Endothelial cell of umbilical vein (primary cell): ENCODE measurements at regions not wholly inside any gene's neighbourhood (a gene's known extent, or its start where the extent isn't known, plus 50 kb on each side); places are given as distances from the start of the nearest gene placed in this dataset.

Source experiments
- BruUV-seq: library from RNA; stranded (reverse); fragments of 400-500 nt; replicated peaks from 2 replicates; lab custom pipeline; 2021; lab: Mats Ljungman, UMichigan
- CTCF ChIA-PET: fragments of 300-600, 350-600 bp; sonication (Branson Sonifier 250); formaldehyde crosslinking; loops from one replicate; lab custom pipeline; 2021; ENCODE audit warnings: antibody characterized with exemption, inconsistent platforms; lab: Charles Lee
- POLR2A ChIA-PET: fragments of 300-600, 350-600 bp; sonication (Branson Sonifier 250); formaldehyde crosslinking; loops from one replicate; lab custom pipeline; 2021; ENCODE audit warnings: antibody characterized with exemption, inconsistent platforms; lab: Charles Lee
- DNase-seq: peaks from one replicate; pipeline ENCODE4 v3.0.0-alpha.2; 2011; ENCODE audit warnings: low read depth, low spot score
- FAIRE-seq: peaks from 2 replicates; lab custom pipeline; 2011; peaks lifted over from hg19 to GRCh38; lab: Jason Lieb, UNC
- H2AFZ ChIP-seq: 2 replicates; pipeline ENCODE4 v1.6.0; 2012; ENCODE audit warnings: low read depth, low read length, control low read depth, inconsistent platforms
- H3K27ac ChIP-seq: 2 replicates; pipeline ENCODE4 v1.5.1; 2011; ENCODE audit warnings: low read depth, mild to moderate bottlenecking, control low read depth, low read length, moderate library complexity; ENCODE audit not compliant: insufficient read depth
- H3K27me3 ChIP-seq, 2 experiments: 2 replicates each; pipeline versions ENCODE4 v1.6.0 to v1.6.1; 2011; ENCODE audit warnings: low read length in 2 of 2, mixed read lengths in 1 of 2; ENCODE audit not compliant: control insufficient read depth in 2 of 2, insufficient read depth in 2 of 2
- H3K36me3 ChIP-seq, 2 experiments: 2 replicates in 1 of 2; 3 replicates in 1 of 2; pipeline ENCODE4 v1.5.1; 2011; ENCODE audit warnings: low read length in 2 of 2, mild to moderate bottlenecking in 1 of 2, moderate library complexity in 1 of 2; ENCODE audit not compliant: control insufficient read depth in 2 of 2, insufficient read depth in 2 of 2; ENCODE audit errors: extremely low read depth in 1 of 2
- H3K4me1 ChIP-seq: 3 replicates; pipeline ENCODE4 v1.5.1; 2011; ENCODE audit warnings: mild to moderate bottlenecking, low read length; ENCODE audit not compliant: control insufficient read depth, insufficient read depth; ENCODE audit errors: extremely low read depth
- H3K4me2 ChIP-seq: 2 replicates; pipeline ENCODE4 v1.6.1; 2011; ENCODE audit warnings: low read length, control low read depth, mixed read lengths; ENCODE audit not compliant: insufficient read depth
- H3K4me3 ChIP-seq, 3 experiments: fragments of 200-600 bp in 1 of 3; sonication (generic), shearing (Covaris generic) in 1 of 3; replicated peaks in 1 of 3; 2 replicates each; pipeline ENCODE4 v1.5.1; 2011 to 2016; ENCODE audit warnings: control low read depth in 3 of 3, low read length in 3 of 3, mild to moderate bottlenecking in 2 of 3, inconsistent platforms in 1 of 3, low read depth in 1 of 3, moderate library complexity in 1 of 3; ENCODE audit not compliant: insufficient read depth in 1 of 3
- H3K79me2 ChIP-seq: 2 replicates; pipeline ENCODE4 v1.6.0; 2012; ENCODE audit warnings: low read length, inconsistent platforms; ENCODE audit not compliant: control insufficient read depth, insufficient read depth
- H3K9ac ChIP-seq: replicated peaks from 2 replicates; pipeline ENCODE3; 2011; ENCODE audit warnings: low read length, control low read depth; ENCODE audit not compliant: insufficient read depth; ENCODE audit errors: extremely low read depth
- H3K9me1 ChIP-seq: replicated peaks from 3 replicates; pipeline ENCODE4 v1.6.0; 2011; ENCODE audit warnings: mild to moderate bottlenecking, low read length; ENCODE audit not compliant: control insufficient read depth, insufficient read depth; ENCODE audit errors: extremely low read depth
- H3K9me3 ChIP-seq: replicated peaks from 2 replicates; pipeline ENCODE4 v1.5.1; 2012; ENCODE audit warnings: low read length, inconsistent platforms; ENCODE audit not compliant: control insufficient read depth, insufficient read depth
- H4K20me1 ChIP-seq: replicated peaks from 2 replicates; pipeline ENCODE3; 2011; ENCODE audit warnings: mild to moderate bottlenecking, low read length; ENCODE audit not compliant: control insufficient read depth, insufficient read depth; ENCODE audit errors: extremely low read depth
- EZH2 ChIP-seq: IDR thresholded peaks from 2 replicates; pipeline ENCODE4 v1.6.1; 2012; ENCODE audit warnings: borderline replicate concordance, low read depth, mild to moderate bottlenecking, moderate library complexity, low read length, inconsistent platforms; ENCODE audit not compliant: severe bottlenecking
- FOS ChIP-seq: IDR thresholded peaks from 2 replicates; pipeline ENCODE4 v1.6.1; 2011; ENCODE audit warnings: mild to moderate bottlenecking, low read length, moderate library complexity, borderline replicate concordance; ENCODE audit not compliant: insufficient read depth
- GATA2 ChIP-seq: IDR thresholded peaks from 2 replicates; pipeline ENCODE4 v1.7.0; 2011; ENCODE audit warnings: low read depth, mild to moderate bottlenecking, moderate library complexity, mixed read lengths, low read length; ENCODE audit not compliant: insufficient read length, insufficient read depth
- JUN ChIP-seq: IDR thresholded peaks from 2 replicates; pipeline ENCODE4 v1.6.1; 2011; ENCODE audit warnings: borderline replicate concordance, low read depth; ENCODE audit not compliant: insufficient read length, insufficient read depth
- MYC ChIP-seq: IDR thresholded peaks from one replicate; pipeline ENCODE4 v1.6.1; 2011; ENCODE audit warnings: mild to moderate bottlenecking, low read depth, low read length
- POLR2A ChIP-seq: IDR thresholded peaks from 2 replicates; pipeline ENCODE4 v1.6.1; 2012; ENCODE audit warnings: low read depth, mild to moderate bottlenecking, control low read depth, low read length
- POLR2AphosphoS5 ChIP-seq: IDR thresholded peaks from 2 replicates; pipeline ENCODE4 v1.6.1; 2012; ENCODE audit warnings: low read depth, mild to moderate bottlenecking, control low read depth, low read length, moderate library complexity; ENCODE audit not compliant: insufficient read depth
- dilution Hi-C: fragments of 300-500 bp; cut with MboI; formaldehyde crosslinking; loops from one replicate; pipeline ENCODE4 v1.15.0; 2019; ENCODE audit warnings: low sequenced_read_pairs; ENCODE audit not compliant: extremely low pct_ligation_motif_present
- intact Hi-C: fragments of 100-400 bp; cut with micrococcal nuclease; formaldehyde crosslinking; loops from one replicate; pipeline ENCODE4 v1.10.0; 2022
- TF ChIP-seq, protein P1 (sequence below): IDR thresholded peaks from 2 replicates; pipeline ENCODE4 v1.6.1; 2011; ENCODE audit not compliant: insufficient read depth, insufficient read length
- TF ChIP-seq, protein P2 (sequence below), 2 donors: IDR thresholded peaks; 1 replicate in 1 of 2; 2 replicates in 1 of 2; pipeline ENCODE4 v1.5.1; 2011; ENCODE audit warnings: low read length in 2 of 2, mild to moderate bottlenecking in 2 of 2, moderate library complexity in 2 of 2, control low read depth in 1 of 2, inconsistent platforms in 1 of 2, low read depth in 1 of 2; ENCODE audit not compliant: insufficient read depth in 1 of 2; ENCODE audit errors: extremely low read depth in 1 of 2

DNA sequence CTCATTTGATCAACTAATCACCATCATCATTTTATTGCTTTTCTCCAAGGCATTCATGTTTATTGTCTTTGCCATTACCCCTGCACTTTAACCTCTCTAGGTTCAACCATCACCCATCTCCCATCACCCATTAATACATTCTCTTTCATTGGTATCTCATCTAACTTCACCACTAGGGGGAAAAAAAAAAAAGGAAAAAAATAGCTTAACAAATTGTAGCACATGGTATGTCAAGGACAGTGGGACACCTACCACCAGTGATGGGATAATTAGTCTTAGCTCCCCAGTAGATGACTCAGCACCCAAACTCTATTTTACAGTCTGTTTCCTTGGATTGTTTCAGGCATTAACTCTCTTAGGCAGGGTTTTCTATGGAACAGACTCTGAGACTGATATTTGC is 1770.2 kb upstream of the MIR17HG start:
- no peak overlapping the region for H3K4me3 ChIP-seq
- no peak overlapping the region for H3K4me2 ChIP-seq
- no peaks in the 10 kb centered on the region for H3K27me3 ChIP-seq
- H4K20me1 ChIP-seq = no peaks in the 10 kb centered on the region
- DNase-seq = no peak
- H2AFZ ChIP-seq = no peak overlapping the region
- TF ChIP-seq FOS (no peak), POLR2A (no peak), EZH2 (no peak), MYC (no peak), JUN (no peak), GATA2 (no peak), POLR2AphosphoS5 (no peak)
- TF ChIP-seq, protein P1, sequence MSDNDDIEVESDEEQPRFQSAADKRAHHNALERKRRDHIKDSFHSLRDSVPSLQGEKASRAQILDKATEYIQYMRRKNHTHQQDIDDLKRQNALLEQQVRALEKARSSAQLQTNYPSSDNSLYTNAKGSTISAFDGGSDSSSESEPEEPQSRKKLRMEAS = no peak
- TF ChIP-seq, protein P2, sequence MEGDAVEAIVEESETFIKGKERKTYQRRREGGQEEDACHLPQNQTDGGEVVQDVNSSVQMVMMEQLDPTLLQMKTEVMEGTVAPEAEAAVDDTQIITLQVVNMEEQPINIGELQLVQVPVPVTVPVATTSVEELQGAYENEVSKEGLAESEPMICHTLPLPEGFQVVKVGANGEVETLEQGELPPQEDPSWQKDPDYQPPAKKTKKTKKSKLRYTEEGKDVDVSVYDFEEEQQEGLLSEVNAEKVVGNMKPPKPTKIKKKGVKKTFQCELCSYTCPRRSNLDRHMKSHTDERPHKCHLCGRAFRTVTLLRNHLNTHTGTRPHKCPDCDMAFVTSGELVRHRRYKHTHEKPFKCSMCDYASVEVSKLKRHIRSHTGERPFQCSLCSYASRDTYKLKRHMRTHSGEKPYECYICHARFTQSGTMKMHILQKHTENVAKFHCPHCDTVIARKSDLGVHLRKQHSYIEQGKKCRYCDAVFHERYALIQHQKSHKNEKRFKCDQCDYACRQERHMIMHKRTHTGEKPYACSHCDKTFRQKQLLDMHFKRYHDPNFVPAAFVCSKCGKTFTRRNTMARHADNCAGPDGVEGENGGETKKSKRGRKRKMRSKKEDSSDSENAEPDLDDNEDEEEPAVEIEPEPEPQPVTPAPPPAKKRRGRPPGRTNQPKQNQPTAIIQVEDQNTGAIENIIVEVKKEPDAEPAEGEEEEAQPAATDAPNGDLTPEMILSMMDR (IDR thresholded peaks at IDR 0.05; ENCODE audit: extremely low read depth in 1 of 2, insufficient read depth in 1 of 2, low read depth in 1 of 2, low read length in 2 of 2) = no peak
- CTCF ChIA-PET = interaction anchor here (0.6 to 1.6 kb wide), 4 partner anchors 10 to 408 kb away, joined by 3 to 8 read pairs (median 5); no protein-coding TSS in a partner anchor
- POLR2A ChIA-PET = no interaction called here
- no peaks in the 10 kb centered on the region for H3K36me3 ChIP-seq
- H3K79me2 ChIP-seq = no peaks in the 10 kb centered on the region
- no peak for FAIRE-seq
- H3K9me3 ChIP-seq = no peaks in the 10 kb centered on the region
- intact Hi-C loops = no loop called here
- H3K9ac ChIP-seq = no peak overlapping the region
- H3K4me1 ChIP-seq = no peaks in the 10 kb centered on the region
- H3K9me1 ChIP-seq = no peaks in the 10 kb centered on the region
- dilution Hi-C loops = no loop called here
- H3K27ac ChIP-seq = no peak overlapping the region
- BruUV-seq = no TSS peak
